BJ (cell line): ENCODE measurements at regions not wholly inside any gene's neighbourhood (a gene's known extent, or its start where the extent isn't known, plus 50 kb on each side); places are given as distances from the start of the nearest gene placed in this dataset.

Experiments used
- CTCF ChIA-PET: fragments of 350-600 bp; formaldehyde crosslinking; extraction: SDS; loops from one replicate; lab custom pipeline; 2021; ENCODE audit warnings: antibody characterized with exemption, inconsistent platforms; lab: Yijun Ruan, JAX
- POLR2A ChIA-PET: fragments of 300-600 bp; sonication (Branson Sonifier 250); formaldehyde crosslinking; extraction: SDS; loops from one replicate; lab custom pipeline; 2021; ENCODE audit warnings: antibody characterized with exemption; lab: Charles Lee
- DNase-seq: peaks from one replicate; pipeline ENCODE4 v3.0.0-alpha.2; 2011; ENCODE audit warnings: low read depth
- H3K27me3 ChIP-seq: 2 replicates; pipeline ENCODE4 v1.6.0; 2011; ENCODE audit warnings: low read length; ENCODE audit not compliant: control insufficient read depth, insufficient read depth
- H3K36me3 ChIP-seq: 2 replicates; pipeline ENCODE4 v1.5.1; 2011; ENCODE audit warnings: low read length; ENCODE audit not compliant: control insufficient read depth, insufficient read depth
- H3K4me3 ChIP-seq: 2 replicates; pipeline ENCODE4 v1.5.1; 2011; ENCODE audit warnings: low read depth, mild to moderate bottlenecking, control low read depth, low read length
- CTCF ChIP-seq: IDR thresholded peaks from 2 replicates; pipeline ENCODE4 v1.5.1; 2011; ENCODE audit warnings: low read depth, mild to moderate bottlenecking, control low read depth, inconsistent platforms, low read length, moderate library complexity; ENCODE audit not compliant: insufficient read depth

DNA sequence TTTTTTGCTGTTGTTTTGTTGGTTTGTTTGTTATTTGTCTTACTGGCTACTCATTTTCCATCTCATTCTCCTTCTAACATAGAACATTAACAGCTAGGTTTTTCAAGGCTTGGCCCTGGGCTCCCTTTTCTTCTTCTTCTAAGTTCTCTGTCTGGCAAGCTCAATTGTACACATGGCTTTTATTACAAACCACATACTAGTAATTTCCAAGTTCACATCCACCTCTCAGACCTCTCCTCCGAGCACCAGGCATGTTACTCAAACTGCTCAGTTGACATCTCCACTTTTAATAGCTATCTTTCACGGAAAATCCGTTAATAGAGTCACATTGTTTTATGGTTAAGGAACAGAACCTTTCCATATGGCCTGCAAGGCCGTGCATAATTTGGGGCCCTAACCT is 736.9 kb upstream of the ADAMTS5 start:
- no peak for TF ChIP-seq CTCF
- DNase-seq = peak; percentile 46
- ChIA-PET POLR2A (no interaction called here), CTCF (interaction anchor here (0.7 to 4.2 kb wide), 9 partner anchors 138 to 1041 kb away, joined by 3 to 24 read pairs (median 5); no protein-coding TSS in a partner anchor)
- Histone ChIP-seq H3K36me3 (no peaks in the 10 kb centered on the region), H3K27me3 (no peaks in the 10 kb centered on the region), H3K4me3 (no peak overlapping the region)

GRCh38 chr21:27700974-27701614 is 734.2 kb upstream of the ADAMTS5 start:
- ChIA-PET CTCF (interaction anchor here (0.7 to 3.1 kb wide), 15 partner anchors 130 to 1043 kb away, joined by 3 to 32 read pairs (median 5); partner anchors contain the start of gene ADAMTS1), POLR2A (no interaction called here)
- Histone ChIP-seq H3K4me3 (no peak overlapping the region), H3K36me3 (no peaks in the 10 kb centered on the region), H3K27me3 (no peaks in the 10 kb centered on the region)
- TF ChIP-seq CTCF = peak; percentile 83
- no peak for DNase-seq

DNA sequence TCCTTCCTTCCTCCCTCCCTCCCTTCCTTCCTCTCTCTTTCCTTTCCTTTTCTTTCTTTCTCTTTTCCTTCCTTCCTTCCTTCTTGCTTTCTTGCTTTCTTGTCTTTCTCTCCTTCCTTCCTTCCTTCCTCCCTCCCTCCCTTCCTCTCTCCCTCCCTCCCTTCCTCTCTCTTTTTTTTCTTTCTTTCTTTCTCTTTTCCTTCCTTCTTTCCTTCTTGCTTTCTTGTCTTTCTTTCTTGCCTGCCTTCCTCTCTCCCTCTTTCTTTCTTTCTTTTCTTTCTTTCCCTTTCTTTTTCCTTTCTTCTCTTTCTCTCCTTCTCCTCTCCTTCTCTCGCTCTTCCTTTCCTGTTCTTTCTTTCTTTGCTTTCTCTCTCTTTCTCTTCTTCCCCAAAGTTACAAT is 728.4 kb upstream of the ADAMTS5 start:
- H3K36me3 ChIP-seq = no peaks in the 10 kb centered on the region
- CTCF ChIA-PET = interaction anchor here (1.4 to 1.6 kb wide), 2 partner anchors 647 to 845 kb away, joined by 3 to 4 read pairs; no protein-coding TSS in a partner anchor
- POLR2A ChIA-PET = interaction anchor here (0.6 kb wide), 1 partner anchor 731 kb away, joined by 3 read pairs; no protein-coding TSS in a partner anchor
- H3K4me3 ChIP-seq = no peak overlapping the region
- DNase-seq = no peak
- no peaks in the 10 kb centered on the region for H3K27me3 ChIP-seq
- no peak for TF ChIP-seq CTCF

DNA sequence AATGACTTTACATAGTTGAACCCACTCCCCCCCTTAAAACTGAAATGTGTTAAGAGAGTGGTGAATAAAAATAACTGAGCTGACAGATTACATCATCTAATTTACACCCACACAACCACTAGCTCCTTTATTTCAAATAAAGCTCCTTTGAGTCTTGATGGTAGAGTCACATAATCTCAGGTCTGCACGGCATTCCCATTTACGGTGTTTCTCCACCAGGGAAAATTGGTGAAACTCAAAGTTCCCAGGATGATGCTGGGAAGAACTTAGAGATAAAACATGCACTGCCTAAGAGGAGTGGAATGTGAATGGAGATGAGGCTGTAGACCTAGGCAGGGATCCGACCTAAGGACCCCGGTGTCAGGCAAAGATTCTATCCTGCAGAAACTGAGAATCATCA is 727.8 kb upstream of the ADAMTS5 start:
- no peak for DNase-seq
- Histone ChIP-seq H3K36me3 (no peaks in the 10 kb centered on the region), H3K27me3 (no peaks in the 10 kb centered on the region), H3K4me3 (no peak overlapping the region)
- ChIA-PET CTCF (interaction anchor here (1.4 to 1.6 kb wide), 2 partner anchors 646 to 844 kb away, joined by 3 to 4 read pairs; no protein-coding TSS in a partner anchor), POLR2A (no interaction called here)
- no peak for TF ChIP-seq CTCF

DNA sequence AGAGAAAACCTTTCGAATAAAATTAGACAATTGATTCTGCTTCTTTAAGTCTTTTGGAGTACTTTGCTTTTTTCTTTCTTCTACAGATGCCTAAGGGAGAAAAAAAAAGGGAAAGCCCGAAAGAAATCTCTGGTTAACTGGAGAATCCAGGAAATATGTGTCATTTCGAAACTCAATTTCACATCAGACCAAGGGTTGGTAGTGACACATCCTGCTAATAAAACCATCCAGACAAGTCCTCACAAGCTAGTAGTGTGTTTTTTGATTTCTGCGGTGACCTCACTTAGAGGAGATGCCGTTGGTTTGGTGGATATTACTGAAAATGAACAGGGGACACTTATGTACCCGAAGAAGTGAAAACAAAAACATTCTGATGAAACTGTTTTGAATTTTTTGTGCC is 726.5 kb upstream of the ADAMTS5 start:
- Histone ChIP-seq H3K36me3 (no peaks in the 10 kb centered on the region), H3K27me3 (no peaks in the 10 kb centered on the region), H3K4me3 (no peak overlapping the region)
- peak; percentile 68 for DNase-seq
- CTCF ChIA-PET = interaction anchor here (0.7 to 1.6 kb wide), 2 partner anchors 843 to 845 kb away, joined by 3 read pairs; no protein-coding TSS in a partner anchor
- POLR2A ChIA-PET = no interaction called here
- TF ChIP-seq CTCF = no peak
